Ovary (tissue), 7 donors: ENCODE measurements at regions not wholly inside any gene's neighbourhood (a gene's known extent, or its start where the extent isn't known, plus 50 kb on each side); places are given as distances from the start of the nearest gene placed in this dataset.

Experiments
- DNase-seq, 5 donors: peaks; one replicate each; pipeline ENCODE4 v3.0.0-alpha.2; 2019 to 2020
- H3K27ac ChIP-seq, 2 donors: fragments of 200-600 bp; one replicate each; pipeline versions ENCODE4 v1.5.1 to v1.8.0; 2019 to 2022
- H3K27me3 ChIP-seq: fragments of 200-600 bp; one replicate; pipeline ENCODE4 v1.8.0; 2022
- H3K36me3 ChIP-seq: fragments of 200-600 bp; sonication (generic); one replicate; pipeline ENCODE4 v1.5.1; 2019
- H3K4me1 ChIP-seq: one replicate; pipeline ENCODE4 v1.8.1; 2013; ENCODE audit warnings: mild to moderate bottlenecking, moderate library complexity; ENCODE audit not compliant: insufficient read depth
- H3K4me3 ChIP-seq: fragments of 200-600 bp; sonication (generic); one replicate; pipeline ENCODE4 v1.5.1; 2017
- H3K9me3 ChIP-seq, 2 donors: fragments of 200-600 bp in 1 of 2; sonication (generic) in 1 of 2; one replicate each; pipeline versions ENCODE4 v1.5.1 to v1.8.1; 2013 to 2019; ENCODE audit warnings: mild to moderate bottlenecking in 1 of 2, moderate library complexity in 1 of 2
- EP300 ChIP-seq: sonication (generic); formaldehyde crosslinking; IDR thresholded peaks from one replicate; pipeline ENCODE4 v1.6.1; 2017; ENCODE audit warnings: antibody characterized with exemption
- POLR2A ChIP-seq: fragments of 450-650 bp; IDR thresholded peaks from one replicate; pipeline ENCODE4 v1.6.1; 2017; ENCODE audit warnings: antibody characterized with exemption, mild to moderate bottlenecking, moderate library complexity
- WGBS, 3 donors: extraction: QIAGEN DNeasy Blood & Tissue Kit in 1 of 3; methylation state at CpG; one replicate each; pipeline versions ENCODE4 v1.1.5 to v1.1.7; 2013 to 2017; 5-methylcytosine and 5-hydroxymethylcytosine counted together
- intact Hi-C, 4 donors: fragments of 100-400 bp; cut with DNase I; formaldehyde crosslinking; loops; one replicate each; pipeline versions ENCODE4 v1.11.0 to v1.15.1; 2022 to 2023
- TF ChIP-seq, protein P1 (sequence below), 3 donors: fragments of 450-650 bp in 2 of 3; fragments of 200-600 bp in 1 of 3; IDR thresholded peaks; one replicate each; pipeline versions ENCODE4 v1.5.1 to v1.8.0; 2016 to 2022; ENCODE audit warnings: antibody characterized with exemption in 3 of 3, mild to moderate bottlenecking in 1 of 3
- donor health status: DM: no; HTN: no; CAD: no; lungs with moderate emphysema.
- donor health status: DM: no; HTN: no; CAD: no.
- donor health status: Bipolar disorder and iron deficiency.
- donor health status: DM: no; HTN: no; CAD: no.
- donor health status: DM: yes; HTN: yes; CAD: no.

GRCh38 chr3:74349015-74349414 lies 265.4 kb downstream of the CNTN3 start:
- no peak for DNase-seq
- TF ChIP-seq EP300 = no peak
- TF ChIP-seq, protein P1, sequence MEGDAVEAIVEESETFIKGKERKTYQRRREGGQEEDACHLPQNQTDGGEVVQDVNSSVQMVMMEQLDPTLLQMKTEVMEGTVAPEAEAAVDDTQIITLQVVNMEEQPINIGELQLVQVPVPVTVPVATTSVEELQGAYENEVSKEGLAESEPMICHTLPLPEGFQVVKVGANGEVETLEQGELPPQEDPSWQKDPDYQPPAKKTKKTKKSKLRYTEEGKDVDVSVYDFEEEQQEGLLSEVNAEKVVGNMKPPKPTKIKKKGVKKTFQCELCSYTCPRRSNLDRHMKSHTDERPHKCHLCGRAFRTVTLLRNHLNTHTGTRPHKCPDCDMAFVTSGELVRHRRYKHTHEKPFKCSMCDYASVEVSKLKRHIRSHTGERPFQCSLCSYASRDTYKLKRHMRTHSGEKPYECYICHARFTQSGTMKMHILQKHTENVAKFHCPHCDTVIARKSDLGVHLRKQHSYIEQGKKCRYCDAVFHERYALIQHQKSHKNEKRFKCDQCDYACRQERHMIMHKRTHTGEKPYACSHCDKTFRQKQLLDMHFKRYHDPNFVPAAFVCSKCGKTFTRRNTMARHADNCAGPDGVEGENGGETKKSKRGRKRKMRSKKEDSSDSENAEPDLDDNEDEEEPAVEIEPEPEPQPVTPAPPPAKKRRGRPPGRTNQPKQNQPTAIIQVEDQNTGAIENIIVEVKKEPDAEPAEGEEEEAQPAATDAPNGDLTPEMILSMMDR (IDR thresholded peaks at IDR 0.05) = no peak
- no peak for TF ChIP-seq POLR2A
- intact Hi-C loops = no loop called here
- WGBS, 3 donors = 85 to 93% (median 87%) methylated on average over 1 of the region's 1 CpG
- H3K36me3 ChIP-seq = no peaks in the 10 kb centered on the region
- no peak overlapping the region for H3K27ac ChIP-seq
- H3K4me1 ChIP-seq = no peaks in the 10 kb centered on the region
- H3K4me3 ChIP-seq = no peak overlapping the region
- no peaks in the 10 kb centered on the region for H3K9me3 ChIP-seq
- no peaks in the 10 kb centered on the region for H3K27me3 ChIP-seq

DNA sequence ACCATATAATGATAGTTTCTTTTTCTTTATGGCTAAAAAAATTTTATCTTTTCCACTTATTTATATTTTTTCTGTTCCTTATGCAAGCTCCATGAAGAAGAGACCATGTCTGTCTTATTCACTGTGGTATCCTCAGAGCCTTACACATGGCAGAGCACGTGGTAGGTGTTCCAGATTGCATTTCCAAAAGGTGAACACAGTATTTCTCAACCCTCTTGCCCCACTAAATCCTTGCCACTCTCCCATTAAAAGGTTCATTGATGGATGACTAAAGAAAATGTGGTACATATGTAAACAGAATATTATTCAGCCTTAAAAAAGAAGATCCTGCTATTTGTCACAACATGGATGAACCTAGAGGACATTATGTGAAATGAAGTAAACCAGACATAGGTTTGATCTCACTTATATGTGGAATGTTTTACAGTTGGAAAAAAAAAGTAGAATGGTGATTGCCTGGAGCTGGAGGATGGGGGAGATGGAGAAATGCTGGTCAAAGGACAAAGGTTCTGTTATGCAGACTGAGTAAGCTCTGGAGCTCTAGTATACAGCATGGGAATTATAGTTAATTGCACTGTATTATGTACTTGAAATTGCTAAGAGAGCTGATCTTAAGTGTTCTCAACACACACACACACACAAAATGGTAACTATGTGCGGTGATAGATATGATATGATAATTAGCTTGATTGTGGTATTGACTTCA lies 266.7 kb downstream of the CNTN3 start:
- Histone ChIP-seq H3K27me3 (no peaks in the 10 kb centered on the region), H3K9me3 (no peaks in the 10 kb centered on the region), H3K36me3 (no peaks in the 10 kb centered on the region), H3K4me1 (no peaks in the 10 kb centered on the region), H3K4me3 (no peak overlapping the region), H3K27ac (no peak overlapping the region)
- WGBS, 3 donors = 85 to 90% (median 86%) methylated on average over 2 of the region's 2 CpGs
- no peak for TF ChIP-seq POLR2A
- no peak for TF ChIP-seq EP300
- intact Hi-C loops = no loop called here
- DNase-seq = no peak

DNA sequence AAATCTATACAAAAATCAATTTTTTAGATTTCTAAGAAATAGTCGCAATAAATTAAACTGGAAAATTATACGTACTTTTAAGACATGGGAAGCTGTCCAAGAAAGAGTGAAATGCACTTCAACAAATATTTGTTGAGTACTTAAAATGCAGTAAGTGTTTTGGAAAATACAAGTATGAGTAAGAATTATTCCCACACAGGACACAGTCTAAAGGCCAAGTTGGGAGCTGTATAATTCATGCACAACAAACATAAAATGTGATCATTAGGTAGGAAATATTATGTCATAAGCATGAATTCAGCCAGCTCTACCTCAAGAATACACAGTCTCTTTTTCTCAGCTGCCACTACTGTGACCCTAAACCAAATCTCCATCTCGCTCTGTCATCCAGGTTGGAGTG lies 267.6 kb downstream of the CNTN3 start:
- no peak for DNase-seq
- Histone ChIP-seq H3K36me3 (no peaks in the 10 kb centered on the region), H3K27ac (no peak overlapping the region), H3K27me3 (no peaks in the 10 kb centered on the region), H3K4me3 (no peak overlapping the region), H3K9me3 (no peaks in the 10 kb centered on the region), H3K4me1 (no peaks in the 10 kb centered on the region)
- intact Hi-C loops = no loop called here
- WGBS, 3 donors = 69 to 81% (median 75%) methylated on average over 3 of the region's 3 CpGs
- TF ChIP-seq, protein P1 (IDR thresholded peaks at IDR 0.05) = no peak
- TF ChIP-seq EP300 (no peak), POLR2A (no peak)

- Histone ChIP-seq H3K4me1 (no peaks in the 10 kb centered on the region), H3K27ac (no peak overlapping the region), H3K4me3 (no peak overlapping the region), H3K27me3 (no peaks in the 10 kb centered on the region), H3K36me3 (no peaks in the 10 kb centered on the region), H3K9me3 (no peaks in the 10 kb centered on the region)
- TF ChIP-seq, protein P1 (IDR thresholded peaks at IDR 0.05) = no peak
- TF ChIP-seq EP300 (no peak), POLR2A (no peak)
- 59 to 72% (median 61%) methylated on average over 2 of the region's 2 CpGs for WGBS, 3 donors
- DNase-seq = no peak
- intact Hi-C loops = no loop called here
These were observed 268.8 kb downstream of the CNTN3 start for GRCh38 chr3:74345701-74346100.

DNA sequence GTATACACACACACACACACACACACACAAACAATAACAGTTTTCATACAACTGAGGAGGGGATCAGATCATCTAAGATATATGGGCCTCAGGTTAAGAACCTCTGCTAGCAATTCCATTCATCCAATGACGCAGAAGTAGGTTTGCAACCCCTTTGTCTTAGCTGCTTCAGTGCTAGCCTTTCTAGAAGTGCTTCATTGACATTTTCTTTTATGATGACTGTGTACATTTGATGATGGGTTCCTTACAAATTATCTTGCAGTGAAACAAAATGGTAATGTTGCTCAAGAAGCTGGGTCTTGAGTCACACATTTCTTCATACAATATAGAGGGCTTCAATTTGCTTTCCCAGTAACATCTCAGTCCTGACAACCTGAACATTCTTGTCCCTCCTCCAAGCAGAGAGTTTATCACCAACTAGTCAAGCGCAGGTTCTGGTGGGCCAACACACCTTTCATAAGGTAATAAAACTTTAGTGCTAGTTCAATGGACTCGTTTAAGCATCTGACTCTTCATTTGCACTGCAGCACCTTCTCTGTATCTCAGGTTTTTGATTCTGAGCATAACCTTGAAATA lies 269.5 kb downstream of the CNTN3 start:
- WGBS, 3 donors = 86 to 91% (median 87%) methylated on average over 3 of the region's 3 CpGs
- Histone ChIP-seq H3K4me3 (no peak overlapping the region), H3K36me3 (no peaks in the 10 kb centered on the region), H3K9me3 (no peaks in the 10 kb centered on the region), H3K27ac (no peak overlapping the region), H3K27me3 (no peaks in the 10 kb centered on the region), H3K4me1 (no peaks in the 10 kb centered on the region)
- no peak for DNase-seq
- TF ChIP-seq EP300 (no peak), POLR2A (no peak)
- TF ChIP-seq, protein P1 (IDR thresholded peaks at IDR 0.05) = no peak
- intact Hi-C loops = no loop called here
